Left renal pelvis (tissue), 4 donors: ENCODE measurements at regions not wholly inside any gene's neighbourhood (a gene's known extent, or its start where the extent isn't known, plus 50 kb on each side); places are given as distances from the start of the nearest gene placed in this dataset.
A peak's percentile ranks its signal among the peaks of the same experiment; 100 is the strongest.

ENCODE experiments used
- DNase-seq, 4 donors: peaks; one replicate each; pipeline ENCODE4 v3.0.0-alpha.2; 2013; ENCODE audit warnings: low read depth in 4 of 4, low spot score in 3 of 4

- DNase-seq = no peak
Observed at GRCh38 chr2:226622484-226622883, 177.1 kb downstream of the IRS1 start.

GRCh38 chr2:226620176-226620575, 179.4 kb downstream of the IRS1 start:
- DNase-seq = no peak

GRCh38 chr2:226619707-226620106, 179.9 kb downstream of the IRS1 start:
- DNase-seq = no peak

- DNase-seq = peak; percentile 40 to 60 (median 48)
Observed at GRCh38 chr2:226618875-226619605, 180.6 kb downstream of the IRS1 start.

GRCh38 chr2:226618544-226618874, 181.1 kb downstream of the IRS1 start:
- DNase-seq = no peak

- no peak for DNase-seq
Observed at GRCh38 chr2:226615891-226616290, 183.7 kb downstream of the IRS1 start.

GRCh38 chr2:226611944-226612318, 187.7 kb downstream of the IRS1 start:
- DNase-seq = no peak

GRCh38 chr2:226611196-226611943, 188.2 kb downstream of the IRS1 start:
- no peak for DNase-seq

GRCh38 chr2:226609366-226609765, 190.3 kb downstream of the IRS1 start:
- DNase-seq = no peak

GRCh38 chr2:226608451-226608850, 191.2 kb downstream of the IRS1 start:
- DNase-seq = no peak

GRCh38 chr2:226607379-226607778, 192.2 kb downstream of the IRS1 start:
- DNase-seq = no peak

GRCh38 chr2:226605642-226606041, 194.0 kb downstream of the IRS1 start:
- no peak for DNase-seq

GRCh38 chr2:226603606-226604005, 196.0 kb downstream of the IRS1 start:
- DNase-seq = no peak

- DNase-seq = no peak
Observed at GRCh38 chr2:226601881-226602662, 197.5 kb downstream of the IRS1 start.

- no peak for DNase-seq
Observed at GRCh38 chr2:226600802-226601201, 198.8 kb downstream of the IRS1 start.

GRCh38 chr2:226600184-226600583, 199.4 kb downstream of the IRS1 start:
- DNase-seq = no peak

GRCh38 chr2:226589043-226589442, 210.6 kb downstream of the IRS1 start:
- no peak for DNase-seq

GRCh38 chr2:226585130-226585561, 214.5 kb downstream of the IRS1 start:
- no peak for DNase-seq

GRCh38 chr2:226584518-226585055, 215.0 kb downstream of the IRS1 start:
- DNase-seq = no peak

GRCh38 chr2:226583715-226584114, 215.9 kb downstream of the IRS1 start:
- peak in 2 of 4 donors; percentile 5 to 6 for DNase-seq

GRCh38 chr2:226581661-226582060, 218.0 kb downstream of the IRS1 start:
- no peak for DNase-seq
